Neuronal stem cell (in vitro differentiated cells): ENCODE measurements at regions not wholly inside any gene's neighbourhood (a gene's known extent, or its start where the extent isn't known, plus 50 kb on each side); places are given as distances from the start of the nearest gene placed in this dataset.

Experiments
- DNase-seq: peaks from one replicate; pipeline ENCODE4 v3.0.0-alpha.2; 2013; ENCODE audit warnings: low spot score
- H2AFZ ChIP-seq: one replicate; pipeline ENCODE4 v1.6.1; 2013; ENCODE audit warnings: mild to moderate bottlenecking, low read length, inconsistent platforms
- H2AK5ac ChIP-seq: 2 replicates; pipeline ENCODE4 v1.6.1; 2013; ENCODE audit warnings: low read depth, mild to moderate bottlenecking, inconsistent platforms, low read length, moderate library complexity, mixed read lengths
- H2BK120ac ChIP-seq: 2 replicates; pipeline ENCODE4 v1.6.1; 2013; ENCODE audit warnings: low read depth, mild to moderate bottlenecking, inconsistent platforms, low read length, moderate library complexity, mixed read lengths
- H2BK12ac ChIP-seq: one replicate; pipeline ENCODE4 v1.6.1; 2013; ENCODE audit warnings: low read length, inconsistent platforms
- H2BK15ac ChIP-seq: 2 replicates; pipeline ENCODE4 v1.6.1; 2013; ENCODE audit warnings: mild to moderate bottlenecking, low read length, inconsistent platforms, mixed read lengths
- H2BK5ac ChIP-seq: one replicate; pipeline ENCODE4 v1.6.1; 2013; ENCODE audit warnings: inconsistent platforms, mild to moderate bottlenecking, low read length, moderate library complexity
- H3K14ac ChIP-seq: one replicate; pipeline ENCODE4 v1.6.1; 2013; ENCODE audit warnings: low read length, inconsistent platforms
- H3K18ac ChIP-seq: 2 replicates; pipeline ENCODE4 v1.6.1; 2013; ENCODE audit warnings: low read length, inconsistent platforms
- H3K23ac ChIP-seq: 2 replicates; pipeline ENCODE4 v1.6.1; 2013; ENCODE audit warnings: low read depth, mild to moderate bottlenecking, mixed read lengths, low read length, inconsistent platforms; ENCODE audit not compliant: poor library complexity
- H3K27ac ChIP-seq: replicated peaks from 3 replicates; pipeline ENCODE4 v1.5.1; 2013; ENCODE audit warnings: low read length, inconsistent platforms
- H3K27me3 ChIP-seq, 3 experiments: 2 replicates each; pipeline ENCODE4 v1.6.1; 2013; ENCODE audit warnings: low read length in 3 of 3, mild to moderate bottlenecking in 2 of 3, inconsistent platforms in 1 of 3, low read depth in 1 of 3, mixed read lengths in 1 of 3, moderate library complexity in 1 of 3; ENCODE audit not compliant: control insufficient read depth in 3 of 3, insufficient read depth in 3 of 3
- H3K36me3 ChIP-seq, 2 donors: replicated peaks in 1 of 2; 2 replicates each; pipeline ENCODE4 v1.6.1; 2013; ENCODE audit warnings: low read length in 2 of 2; ENCODE audit not compliant: control insufficient read depth in 2 of 2, insufficient read depth in 2 of 2
- H3K4ac ChIP-seq: 2 replicates; pipeline ENCODE4 v1.6.1; 2013; ENCODE audit warnings: inconsistent platforms, mild to moderate bottlenecking, low read length, moderate library complexity
- H3K4me1 ChIP-seq, 2 donors: 1 replicate in 1 of 2; 2 replicates in 1 of 2; pipeline ENCODE4 v1.6.1; 2013; ENCODE audit warnings: low read length in 2 of 2, low read depth in 1 of 2; ENCODE audit not compliant: control insufficient read depth in 2 of 2, insufficient read depth in 1 of 2
- H3K4me2 ChIP-seq: one replicate; pipeline ENCODE4 v1.6.1; 2013; ENCODE audit warnings: mild to moderate bottlenecking, low read length, inconsistent platforms; ENCODE audit not compliant: insufficient read depth, poor library complexity, severe bottlenecking
- H3K4me3 ChIP-seq, 2 donors: 2 replicates each; pipeline ENCODE4 v1.5.1; 2013; ENCODE audit warnings: low read length in 2 of 2, mild to moderate bottlenecking in 2 of 2, inconsistent platforms in 1 of 2, moderate library complexity in 1 of 2
- H3K79me1 ChIP-seq: one replicate; pipeline ENCODE4 v1.6.1; 2013; ENCODE audit warnings: low read depth, mild to moderate bottlenecking, inconsistent platforms, low read length, moderate library complexity
- H3K9ac ChIP-seq: one replicate; pipeline ENCODE4 v1.6.1; 2013; ENCODE audit warnings: mild to moderate bottlenecking, low read depth, low read length, inconsistent platforms; ENCODE audit not compliant: poor library complexity
- H3K9me3 ChIP-seq, 2 donors: replicated peaks in 1 of 2; 2 replicates each; pipeline versions ENCODE3 to v1.6.1; 2013; ENCODE audit warnings: low read length in 2 of 2, mild to moderate bottlenecking in 2 of 2, inconsistent platforms in 1 of 2, low read depth in 1 of 2, mixed read lengths in 1 of 2, moderate library complexity in 1 of 2; ENCODE audit not compliant: control insufficient read depth in 2 of 2, insufficient read depth in 1 of 2
- H4K8ac ChIP-seq: one replicate; pipeline ENCODE4 v1.6.1; 2013; ENCODE audit warnings: low read depth, mild to moderate bottlenecking, inconsistent platforms, low read length, moderate library complexity
- H4K91ac ChIP-seq: one replicate; pipeline ENCODE4 v1.6.1; 2013; ENCODE audit warnings: low read length, low read depth, mild to moderate bottlenecking, inconsistent platforms; ENCODE audit not compliant: poor library complexity
- WGBS, 2 donors: extraction: QIAGEN DNeasy Blood & Tissue Kit; methylation state at CpG; one replicate each; pipeline ENCODE4 v1.1.7; 2013; ENCODE audit warnings: missing lambda C conversion rate in 2 of 2, mixed read lengths in 1 of 2; ENCODE audit not compliant: insufficient read length in 2 of 2, insufficient replicate concordance in 1 of 2; ENCODE audit errors: extremely low coverage in 2 of 2; 5-methylcytosine and 5-hydroxymethylcytosine counted together

DNA sequence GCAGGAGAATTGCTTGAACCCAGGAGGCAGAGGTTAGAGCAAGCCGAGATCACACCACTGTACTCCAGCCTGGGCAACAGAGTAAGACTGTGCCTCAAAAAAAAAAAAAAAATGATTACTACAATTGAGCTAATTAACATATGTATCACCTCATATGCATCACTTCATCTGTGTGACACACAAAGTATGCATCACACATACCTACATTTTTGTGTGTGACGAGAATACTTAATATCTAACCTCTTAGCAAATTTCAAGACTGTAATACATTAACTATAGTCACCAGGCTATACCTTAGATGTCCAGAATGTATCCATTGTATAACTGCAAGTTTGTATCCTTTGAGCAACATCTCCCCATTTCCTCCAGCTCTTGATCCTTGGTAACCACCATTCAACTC is 214.2 kb upstream of the MON1B start:
- H2BK15ac ChIP-seq = no peak overlapping the region
- no peak overlapping the region for H4K8ac ChIP-seq
- H3K79me1 ChIP-seq = no peaks in the 10 kb centered on the region
- no peak overlapping the region for H2AFZ ChIP-seq
- no peak overlapping the region for H3K27ac ChIP-seq
- H3K36me3 ChIP-seq = no peaks in the 10 kb centered on the region
- no peak overlapping the region for H3K4me3 ChIP-seq
- no peaks in the 10 kb centered on the region for H3K4me1 ChIP-seq
- no peaks in the 10 kb centered on the region for H3K27me3 ChIP-seq
- no peak overlapping the region for H3K23ac ChIP-seq
- DNase-seq = no peak
- H2BK120ac ChIP-seq = no peak overlapping the region
- H2BK12ac ChIP-seq = no peak overlapping the region
- H2BK5ac ChIP-seq = no peak overlapping the region
- H3K14ac ChIP-seq = no peak overlapping the region
- H3K4me2 ChIP-seq = no peak overlapping the region
- no peak overlapping the region for H4K91ac ChIP-seq
- H3K4ac ChIP-seq = no peak overlapping the region
- H3K18ac ChIP-seq = no peak overlapping the region
- H3K9me3 ChIP-seq = no peaks in the 10 kb centered on the region
- no CpG with 5 or more reads among the region's 2 CpGs for WGBS, 2 donors
- no peak overlapping the region for H2AK5ac ChIP-seq
- H3K9ac ChIP-seq = no peak overlapping the region

GRCh38 chr16:76984196-76984595 is 206.8 kb upstream of the MON1B start:
- H2AFZ ChIP-seq = no peak overlapping the region
- WGBS, 2 donors = no CpG with 5 or more reads among the region's 3 CpGs

DNA sequence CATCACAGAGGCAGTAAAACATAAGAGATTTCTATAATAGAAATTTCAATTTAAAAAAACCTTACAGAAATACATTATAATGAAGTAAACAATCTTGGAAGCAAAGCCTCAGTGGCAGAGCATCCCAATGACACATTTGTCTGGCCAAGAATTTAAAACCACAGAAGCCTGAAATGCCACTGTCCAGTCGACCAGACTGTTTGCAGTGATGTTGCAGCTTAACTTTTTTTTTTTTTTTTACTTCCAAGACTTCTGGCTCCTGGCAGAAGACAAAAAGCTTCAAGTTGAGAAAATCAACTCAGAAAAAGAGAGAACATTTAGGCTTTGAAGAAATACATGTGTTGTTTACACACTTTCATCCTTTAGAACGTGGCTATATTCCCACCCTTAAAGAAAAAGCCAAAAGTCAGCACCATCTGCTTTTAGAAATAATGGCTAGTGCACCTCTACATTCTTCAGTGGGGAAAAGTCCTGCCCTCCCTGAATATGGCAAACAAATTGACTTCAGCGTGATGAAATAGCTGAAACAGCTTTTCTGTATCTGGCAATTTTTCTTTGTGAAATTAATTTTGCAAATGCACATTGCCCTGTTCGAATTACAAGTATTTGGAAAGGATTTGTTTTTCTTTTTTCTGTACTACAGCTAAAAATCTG is 205.5 kb upstream of the MON1B start:
- H3K79me1 ChIP-seq = no peaks in the 10 kb centered on the region
- no peaks in the 10 kb centered on the region for H3K4me1 ChIP-seq
- no peak overlapping the region for H2BK120ac ChIP-seq
- WGBS, 2 donors = no CpG with 5 or more reads among the region's 4 CpGs
- H2BK12ac ChIP-seq = no peak overlapping the region
- H2BK5ac ChIP-seq = no peak overlapping the region
- no peak overlapping the region for H3K18ac ChIP-seq
- no peak for DNase-seq
- H2BK15ac ChIP-seq = no peak overlapping the region
- H2AK5ac ChIP-seq = no peak overlapping the region
- no peak overlapping the region for H3K4ac ChIP-seq
- H3K9ac ChIP-seq = no peak overlapping the region
- no peaks in the 10 kb centered on the region for H3K36me3 ChIP-seq
- no peaks in the 10 kb centered on the region for H3K9me3 ChIP-seq
- H4K91ac ChIP-seq = no peak overlapping the region
- no peak overlapping the region for H3K23ac ChIP-seq
- no peak overlapping the region for H3K14ac ChIP-seq
- no peak overlapping the region for H4K8ac ChIP-seq
- no peak overlapping the region for H2AFZ ChIP-seq
- H3K4me2 ChIP-seq = no peak overlapping the region
- no peak overlapping the region for H3K4me3 ChIP-seq
- H3K27ac ChIP-seq = no peak overlapping the region
- no peaks in the 10 kb centered on the region for H3K27me3 ChIP-seq

More at GRCh38 chr16:76984196-76984595, 206.8 kb upstream of the MON1B start:
- no peak overlapping the region for H3K23ac ChIP-seq
- no peak overlapping the region for H2BK15ac ChIP-seq
- no peak overlapping the region for H3K18ac ChIP-seq
- no peaks in the 10 kb centered on the region for H3K4me1 ChIP-seq
- no peak overlapping the region for H3K4me2 ChIP-seq
- H3K36me3 ChIP-seq = no peaks in the 10 kb centered on the region
- DNase-seq = no peak
- H3K4ac ChIP-seq = no peak overlapping the region
- no peak overlapping the region for H2BK12ac ChIP-seq
- no peak overlapping the region for H4K91ac ChIP-seq
- H3K9ac ChIP-seq = no peak overlapping the region
- H3K79me1 ChIP-seq = no peaks in the 10 kb centered on the region
- no peak overlapping the region for H3K4me3 ChIP-seq
- no peak overlapping the region for H2BK120ac ChIP-seq
- H2AK5ac ChIP-seq = no peak overlapping the region
- no peaks in the 10 kb centered on the region for H3K9me3 ChIP-seq
- no peak overlapping the region for H4K8ac ChIP-seq
- no peak overlapping the region for H2BK5ac ChIP-seq
- H3K27ac ChIP-seq = no peak overlapping the region
- H3K14ac ChIP-seq = no peak overlapping the region
- H3K27me3 ChIP-seq = no peaks in the 10 kb centered on the region

- no peak overlapping the region for H4K8ac ChIP-seq
- H3K4me2 ChIP-seq = no peak overlapping the region
- H3K27me3 ChIP-seq = no peaks in the 10 kb centered on the region
- no peak overlapping the region for H2AFZ ChIP-seq
- H2BK120ac ChIP-seq = no peak overlapping the region
- no peak overlapping the region for H2AK5ac ChIP-seq
- H2BK15ac ChIP-seq = no peak overlapping the region
- no peak overlapping the region for H2BK5ac ChIP-seq
- H3K4ac ChIP-seq = no peak overlapping the region
- DNase-seq = no peak
- no peak overlapping the region for H3K14ac ChIP-seq
- no peaks in the 10 kb centered on the region for H3K4me1 ChIP-seq
- H3K27ac ChIP-seq = no peak overlapping the region
- no peak overlapping the region for H2BK12ac ChIP-seq
- no peak overlapping the region for H4K91ac ChIP-seq
- no peaks in the 10 kb centered on the region for H3K36me3 ChIP-seq
- WGBS, 2 donors = no CpG with 5 or more reads among the region's 2 CpGs
- no peaks in the 10 kb centered on the region for H3K9me3 ChIP-seq
- no peak overlapping the region for H3K23ac ChIP-seq
- H3K79me1 ChIP-seq = no peaks in the 10 kb centered on the region
- no peak overlapping the region for H3K9ac ChIP-seq
- no peak overlapping the region for H3K18ac ChIP-seq
- H3K4me3 ChIP-seq = no peak overlapping the region
These were observed 202.5 kb upstream of the MON1B start for GRCh38 chr16:76988526-76988925.
